ENCODE measurements at regions not wholly inside any gene's neighbourhood (a gene's known extent, or its start where the extent isn't known, plus 50 kb on each side); places are given as distances from the start of the nearest gene placed in this dataset.
"Not testable (repeated sequence)": the region's sequence is repeated elsewhere in the genome, so short reads cannot be mapped to it uniquely, and the experiment has no call there.

DNA sequence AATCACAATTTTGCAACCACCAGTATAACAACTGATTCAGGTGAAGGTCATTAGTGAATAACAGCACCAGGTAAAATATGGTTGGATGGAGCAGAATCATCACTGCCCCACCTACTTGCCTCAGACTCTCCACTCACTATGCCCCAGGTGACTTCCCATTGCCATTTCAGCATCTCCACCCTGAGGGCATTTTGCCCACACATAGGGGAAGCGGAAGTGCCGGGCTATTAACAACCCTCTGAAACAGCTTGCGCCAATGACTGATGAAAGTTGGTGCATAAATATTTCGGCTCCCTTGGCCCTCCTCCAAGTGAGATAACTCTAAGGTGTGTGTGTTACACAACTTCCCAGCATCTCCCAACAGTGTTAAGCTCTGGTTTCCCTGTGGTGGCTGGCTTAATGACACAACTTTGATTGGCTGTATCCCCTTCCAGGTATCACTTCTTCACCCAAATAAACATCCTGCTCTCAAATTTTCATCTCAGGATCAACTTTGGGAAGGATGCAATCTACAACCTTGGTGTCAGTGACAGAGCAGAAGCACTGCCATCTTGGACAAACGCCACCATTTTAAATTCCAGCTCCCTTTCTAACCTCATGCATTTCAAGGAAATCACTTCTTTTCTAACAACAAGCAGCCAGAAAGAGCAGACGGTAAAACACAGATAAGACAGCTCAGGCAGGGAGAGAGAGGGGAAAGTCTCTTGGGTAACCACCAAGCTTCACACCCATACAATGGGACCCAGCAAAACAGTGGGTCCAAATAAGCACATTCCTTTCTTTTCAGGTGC lies 73.6 kb upstream of the PPP2R5C start:
- DNase-seq (ENCODE audit: low read depth, low spot score) (no peak), ATAC-seq (no peak)
- Histone ChIP-seq H3K9me3 (ENCODE audit: control insufficient read depth, insufficient read depth, low read depth, low read length) (no peaks in the 10 kb centered on the region), H3K4me3 (ENCODE audit: low read depth in 2 of 2, low read length in 2 of 2) (no peak overlapping the region), H3K27me3 (ENCODE audit: control insufficient read depth, insufficient read depth, low read length) (no peaks in the 10 kb centered on the region), H3K4me1 (ENCODE audit: control insufficient read depth, insufficient read depth, low read length) (no peaks in the 10 kb centered on the region), H3K36me3 (ENCODE audit: control insufficient read depth, insufficient read depth, low read length) (no peaks in the 10 kb centered on the region), H3K27ac (ENCODE audit: low read length) (no peak overlapping the region)
- in situ Hi-C loops (cut with HindIII; ENCODE audit: low pct_unique_long_range_greater_than_20kb, low sequenced_read_pairs) (no loop called here), intact Hi-C loops (cut with micrococcal nuclease; ENCODE audit: unreplicated experiment) (no loop called here)
- ChIA-PET CTCF (no interaction called here), POLR2A (no interaction called here)
- no TSS peak for BruUV-seq (replicated peaks)
- TF ChIP-seq SIN3A (IDR thresholded peaks at IDR 0.05; ENCODE audit: borderline replicate concordance, insufficient read depth, low read depth, low read length) (no peak), TCF7L2 (IDR thresholded peaks at IDR 0.05; ENCODE audit: low read depth, low read length) (no peak)
- TF ChIP-seq, protein P1, sequence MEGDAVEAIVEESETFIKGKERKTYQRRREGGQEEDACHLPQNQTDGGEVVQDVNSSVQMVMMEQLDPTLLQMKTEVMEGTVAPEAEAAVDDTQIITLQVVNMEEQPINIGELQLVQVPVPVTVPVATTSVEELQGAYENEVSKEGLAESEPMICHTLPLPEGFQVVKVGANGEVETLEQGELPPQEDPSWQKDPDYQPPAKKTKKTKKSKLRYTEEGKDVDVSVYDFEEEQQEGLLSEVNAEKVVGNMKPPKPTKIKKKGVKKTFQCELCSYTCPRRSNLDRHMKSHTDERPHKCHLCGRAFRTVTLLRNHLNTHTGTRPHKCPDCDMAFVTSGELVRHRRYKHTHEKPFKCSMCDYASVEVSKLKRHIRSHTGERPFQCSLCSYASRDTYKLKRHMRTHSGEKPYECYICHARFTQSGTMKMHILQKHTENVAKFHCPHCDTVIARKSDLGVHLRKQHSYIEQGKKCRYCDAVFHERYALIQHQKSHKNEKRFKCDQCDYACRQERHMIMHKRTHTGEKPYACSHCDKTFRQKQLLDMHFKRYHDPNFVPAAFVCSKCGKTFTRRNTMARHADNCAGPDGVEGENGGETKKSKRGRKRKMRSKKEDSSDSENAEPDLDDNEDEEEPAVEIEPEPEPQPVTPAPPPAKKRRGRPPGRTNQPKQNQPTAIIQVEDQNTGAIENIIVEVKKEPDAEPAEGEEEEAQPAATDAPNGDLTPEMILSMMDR (IDR thresholded peaks at IDR 0.05) = no peak

DNA sequence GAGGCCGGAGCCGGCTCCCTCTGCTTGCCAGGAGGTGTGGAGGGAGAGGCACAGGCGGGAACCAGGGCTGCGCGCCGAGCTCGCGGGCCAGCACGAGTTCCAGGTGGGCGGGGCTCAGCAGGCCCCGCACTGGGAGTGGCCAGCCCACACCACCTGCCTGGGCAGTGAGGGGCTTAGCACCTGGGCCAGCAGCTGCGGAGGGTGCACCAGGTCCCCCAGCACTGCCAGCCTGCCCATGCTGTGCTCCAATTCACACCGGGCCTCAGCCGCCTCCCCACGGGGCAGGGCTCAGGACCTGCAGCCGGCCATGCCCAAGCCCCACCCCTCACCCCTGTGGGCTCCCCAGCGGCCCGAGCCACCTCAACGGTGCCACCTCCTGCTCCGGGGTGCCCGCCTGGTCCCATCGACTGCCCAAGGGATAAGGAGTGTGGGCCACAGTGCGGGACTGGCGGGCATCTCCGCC lies 72.4 kb upstream of the PPP2R5C start:
- Histone ChIP-seq H3K27me3 (ENCODE audit: control insufficient read depth, insufficient read depth, low read length) (no peaks in the 10 kb centered on the region), H3K4me1 (ENCODE audit: control insufficient read depth, insufficient read depth, low read length) (no peaks in the 10 kb centered on the region), H3K27ac (ENCODE audit: low read length) (no peak overlapping the region), H3K4me3 (ENCODE audit: low read depth in 2 of 2, low read length in 2 of 2) (no peak overlapping the region), H3K36me3 (ENCODE audit: control insufficient read depth, insufficient read depth, low read length) (no peaks in the 10 kb centered on the region), H3K9me3 (ENCODE audit: control insufficient read depth, insufficient read depth, low read depth, low read length) (no peaks in the 10 kb centered on the region)
- TF ChIP-seq, protein P2, sequence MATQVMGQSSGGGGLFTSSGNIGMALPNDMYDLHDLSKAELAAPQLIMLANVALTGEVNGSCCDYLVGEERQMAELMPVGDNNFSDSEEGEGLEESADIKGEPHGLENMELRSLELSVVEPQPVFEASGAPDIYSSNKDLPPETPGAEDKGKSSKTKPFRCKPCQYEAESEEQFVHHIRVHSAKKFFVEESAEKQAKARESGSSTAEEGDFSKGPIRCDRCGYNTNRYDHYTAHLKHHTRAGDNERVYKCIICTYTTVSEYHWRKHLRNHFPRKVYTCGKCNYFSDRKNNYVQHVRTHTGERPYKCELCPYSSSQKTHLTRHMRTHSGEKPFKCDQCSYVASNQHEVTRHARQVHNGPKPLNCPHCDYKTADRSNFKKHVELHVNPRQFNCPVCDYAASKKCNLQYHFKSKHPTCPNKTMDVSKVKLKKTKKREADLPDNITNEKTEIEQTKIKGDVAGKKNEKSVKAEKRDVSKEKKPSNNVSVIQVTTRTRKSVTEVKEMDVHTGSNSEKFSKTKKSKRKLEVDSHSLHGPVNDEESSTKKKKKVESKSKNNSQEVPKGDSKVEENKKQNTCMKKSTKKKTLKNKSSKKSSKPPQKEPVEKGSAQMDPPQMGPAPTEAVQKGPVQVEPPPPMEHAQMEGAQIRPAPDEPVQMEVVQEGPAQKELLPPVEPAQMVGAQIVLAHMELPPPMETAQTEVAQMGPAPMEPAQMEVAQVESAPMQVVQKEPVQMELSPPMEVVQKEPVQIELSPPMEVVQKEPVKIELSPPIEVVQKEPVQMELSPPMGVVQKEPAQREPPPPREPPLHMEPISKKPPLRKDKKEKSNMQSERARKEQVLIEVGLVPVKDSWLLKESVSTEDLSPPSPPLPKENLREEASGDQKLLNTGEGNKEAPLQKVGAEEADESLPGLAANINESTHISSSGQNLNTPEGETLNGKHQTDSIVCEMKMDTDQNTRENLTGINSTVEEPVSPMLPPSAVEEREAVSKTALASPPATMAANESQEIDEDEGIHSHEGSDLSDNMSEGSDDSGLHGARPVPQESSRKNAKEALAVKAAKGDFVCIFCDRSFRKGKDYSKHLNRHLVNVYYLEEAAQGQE (IDR thresholded peaks at IDR 0.05; ENCODE audit: insufficient read depth in 1 of 2, low read depth in 2 of 2, low read length in 1 of 2) = no peak
- TF ChIP-seq TCF7L2 (IDR thresholded peaks at IDR 0.05; ENCODE audit: low read depth, low read length) (no peak), SIN3A (IDR thresholded peaks at IDR 0.05; ENCODE audit: borderline replicate concordance, insufficient read depth, low read depth, low read length) (no peak), POLR2AphosphoS5 (IDR thresholded peaks at IDR 0.05; ENCODE audit: low read depth, low read length) (no peak)
- TF ChIP-seq, protein P1 (IDR thresholded peaks at IDR 0.05) = no peak
- no TSS peak for BruUV-seq (replicated peaks)
- in situ Hi-C loops (cut with HindIII; ENCODE audit: low pct_unique_long_range_greater_than_20kb, low sequenced_read_pairs) = no loop called here
- ChIA-PET CTCF (no interaction called here), POLR2A (no interaction called here)
- ATAC-seq (no peak), DNase-seq (ENCODE audit: low read depth, low spot score) (no peak)
- intact Hi-C loops (cut with micrococcal nuclease; ENCODE audit: unreplicated experiment) = no loop called here

DNA sequence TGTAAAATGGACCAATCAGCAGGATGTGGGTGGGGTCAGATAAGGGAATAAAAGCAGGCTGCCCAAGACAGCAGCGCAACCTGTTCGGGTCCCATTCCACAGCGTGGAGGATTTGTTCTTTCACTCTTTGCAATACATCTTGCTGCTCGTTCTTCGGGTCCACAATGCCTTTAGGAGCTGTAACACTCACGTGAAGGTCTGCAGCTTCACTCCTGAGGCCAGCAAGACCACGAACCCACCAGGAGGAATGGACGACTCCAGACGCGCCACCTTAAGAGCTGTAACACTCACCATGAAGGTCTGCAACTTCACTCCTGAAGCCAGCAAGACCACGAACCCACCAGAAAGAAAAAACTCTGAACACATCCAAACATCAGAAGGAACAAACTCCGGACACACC lies 71.5 kb upstream of the PPP2R5C start:
- H3K9me3 ChIP-seq (ENCODE audit: control insufficient read depth, insufficient read depth, low read depth, low read length); H3K27ac ChIP-seq (ENCODE audit: low read length); CTCF ChIA-PET; H3K36me3 ChIP-seq (ENCODE audit: control insufficient read depth, insufficient read depth, low read length); DNase-seq (ENCODE audit: low read depth, low spot score); H3K4me3 ChIP-seq (ENCODE audit: low read depth in 2 of 2, low read length in 2 of 2); intact Hi-C loops (cut with micrococcal nuclease; ENCODE audit: unreplicated experiment); BruUV-seq (replicated peaks); POLR2A ChIA-PET; ATAC-seq; H3K27me3 ChIP-seq (ENCODE audit: control insufficient read depth, insufficient read depth, low read length); H3K4me1 ChIP-seq (ENCODE audit: control insufficient read depth, insufficient read depth, low read length); in situ Hi-C loops (cut with HindIII; ENCODE audit: low pct_unique_long_range_greater_than_20kb, low sequenced_read_pairs): not testable (repeated sequence)
